Mucosa of descending colon (tissue), 3 donors: ENCODE measurements at regions not wholly inside any gene's neighbourhood (a gene's known extent, or its start where the extent isn't known, plus 50 kb on each side); places are given as distances from the start of the nearest gene placed in this dataset.

Experiments
- ATAC-seq: fragments of 200-7000 bp; cut with Tn5 transposase; one replicate; pipeline ENCODE4 v1.9.1; 2020; ENCODE audit warnings: mild to moderate bottlenecking, moderate library complexity
- DNase-seq, 3 donors: peaks; one replicate each; pipeline ENCODE4 v3.0.0-alpha.2; 2020
- H3K36me3 ChIP-seq: fragments of 200-600 bp; one replicate; pipeline ENCODE4 v1.8.0; 2021; ENCODE audit warnings: low read depth, mild to moderate bottlenecking
- H3K4me1 ChIP-seq: fragments of 200-600 bp; one replicate; pipeline ENCODE4 v1.8.0; 2021; ENCODE audit warnings: low read depth, mild to moderate bottlenecking
- H3K4me3 ChIP-seq: fragments of 200-600 bp; one replicate; pipeline ENCODE4 v1.8.0; 2021; ENCODE audit warnings: mild to moderate bottlenecking
- H3K9me3 ChIP-seq: fragments of 200-600 bp; one replicate; pipeline ENCODE4 v1.8.0; 2021; ENCODE audit warnings: mild to moderate bottlenecking
- CTCF ChIP-seq: fragments of 200-600 bp; IDR thresholded peaks from one replicate; pipeline ENCODE4 v1.8.0; 2022; ENCODE audit warnings: antibody characterized with exemption, mild to moderate bottlenecking
- intact Hi-C, 2 donors: fragments of 100-400 bp; cut with DNase I in 1 of 2; cut with micrococcal nuclease in 1 of 2; formaldehyde crosslinking; loops; one replicate each; pipeline versions ENCODE4 v1.11.0 to v1.11.1; 2022; cut with DNase I, micrococcal nuclease
- donor health status: DM: no; HTN: no; CAD: no; lungs with moderate emphysema.
- donor health status: DM: no; HTN: no; CAD: no.
- donor health status: DM: no; HTN: yes; CAD: no.

GRCh38 chr10:128245026-128245425, 118.8 kb upstream of the MKI67 start:
- TF ChIP-seq CTCF = no peak
- intact Hi-C loops = no loop called here
- H3K4me1 ChIP-seq = no peaks in the 10 kb centered on the region
- no peak for ATAC-seq
- no peak overlapping the region for H3K4me3 ChIP-seq
- DNase-seq = no peak
- H3K9me3 ChIP-seq = no peaks in the 10 kb centered on the region
- H3K36me3 ChIP-seq = no peaks in the 10 kb centered on the region

- ATAC-seq (no peak), DNase-seq (no peak)
- no peaks in the 10 kb centered on the region for H3K36me3 ChIP-seq
- no peaks in the 10 kb centered on the region for H3K4me1 ChIP-seq
- no peak for TF ChIP-seq CTCF
- no peaks in the 10 kb centered on the region for H3K9me3 ChIP-seq
- no peak overlapping the region for H3K4me3 ChIP-seq
- intact Hi-C loops = no loop called here
These were observed 121.4 kb upstream of the MKI67 start for GRCh38 chr10:128247576-128247975.

GRCh38 chr10:128254476-128254875, 128.3 kb upstream of the MKI67 start:
- TF ChIP-seq CTCF = no peak
- no peak for DNase-seq
- no peak overlapping the region for H3K4me3 ChIP-seq
- H3K9me3 ChIP-seq = no peaks in the 10 kb centered on the region
- no peaks in the 10 kb centered on the region for H3K36me3 ChIP-seq
- no peak for ATAC-seq
- intact Hi-C loops = no loop called here
- H3K4me1 ChIP-seq = no peaks in the 10 kb centered on the region

- H3K4me3 ChIP-seq = no peak overlapping the region
- intact Hi-C loops = no loop called here
- DNase-seq (no peak), ATAC-seq (no peak)
- no peaks in the 10 kb centered on the region for H3K9me3 ChIP-seq
- no peaks in the 10 kb centered on the region for H3K4me1 ChIP-seq
- TF ChIP-seq CTCF = no peak
- no peaks in the 10 kb centered on the region for H3K36me3 ChIP-seq
These were observed 131.2 kb upstream of the MKI67 start for GRCh38 chr10:128257428-128257827.

GRCh38 chr10:128258421-128258976, 132.3 kb upstream of the MKI67 start:
- intact Hi-C loops = no loop called here
- H3K4me1 ChIP-seq = no peaks in the 10 kb centered on the region
- no peaks in the 10 kb centered on the region for H3K36me3 ChIP-seq
- ATAC-seq (no peak), DNase-seq (no peak)
- H3K4me3 ChIP-seq = no peak overlapping the region
- TF ChIP-seq CTCF = no peak
- H3K9me3 ChIP-seq = no peaks in the 10 kb centered on the region
